Activated naive CD4-positive, alpha-beta T cell (primary cell): ENCODE measurements at regions not wholly inside any gene's neighbourhood (a gene's known extent, or its start where the extent isn't known, plus 50 kb on each side); places are given as distances from the start of the nearest gene placed in this dataset.

Source experiments
- DNase-seq, 4 experiments: peaks; one replicate each; lab custom pipeline; 2025; lab: John Stamatoyannopoulos, UW

DNA sequence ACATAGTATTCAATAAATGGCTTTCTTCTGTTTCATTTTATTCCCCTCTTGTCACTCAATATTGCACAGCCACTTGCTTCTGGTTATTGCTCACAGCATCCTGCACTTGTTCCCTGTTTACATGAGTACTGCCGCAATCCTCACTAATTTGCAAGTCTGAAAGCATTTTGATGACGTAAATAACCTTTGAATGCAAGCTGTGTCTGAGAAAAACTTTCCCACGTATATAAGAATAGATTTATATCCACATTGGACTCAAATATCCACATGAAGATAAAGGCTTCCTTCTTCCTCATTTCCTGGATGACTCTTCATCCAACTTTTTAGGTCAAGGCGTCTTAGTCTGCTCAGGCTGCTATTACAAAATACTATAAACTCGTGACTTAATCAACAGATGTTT is 88.2 kb upstream of the DAP start:
- no peak for DNase-seq

DNA sequence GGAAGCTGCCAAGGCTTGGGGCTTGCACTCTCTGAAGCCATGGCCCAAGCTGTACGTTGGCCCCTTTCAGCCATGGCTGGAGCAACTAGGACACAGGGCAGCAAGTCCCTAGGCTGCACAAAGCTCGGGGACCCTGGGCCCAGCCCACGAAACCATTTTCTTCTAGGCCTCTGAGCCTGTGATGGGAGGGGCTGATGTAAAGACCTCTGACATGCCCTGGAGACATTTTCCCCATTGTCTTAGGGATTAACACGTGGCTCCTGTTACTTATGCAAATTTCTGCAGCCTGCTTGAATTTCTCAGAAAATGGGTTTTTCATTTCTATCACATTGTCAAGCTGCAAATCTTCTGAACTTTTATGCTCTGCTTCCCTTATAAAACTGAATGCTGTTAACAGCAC is 83.0 kb upstream of the DAP start:
- no peak for DNase-seq

- DNase-seq, result no peak
Observed at GRCh38 chr5:10842823-10843222, 81.8 kb upstream of the DAP start.

- DNase-seq, result no peak
Observed at GRCh38 chr5:10839916-10840599, 79.0 kb upstream of the DAP start.

DNA sequence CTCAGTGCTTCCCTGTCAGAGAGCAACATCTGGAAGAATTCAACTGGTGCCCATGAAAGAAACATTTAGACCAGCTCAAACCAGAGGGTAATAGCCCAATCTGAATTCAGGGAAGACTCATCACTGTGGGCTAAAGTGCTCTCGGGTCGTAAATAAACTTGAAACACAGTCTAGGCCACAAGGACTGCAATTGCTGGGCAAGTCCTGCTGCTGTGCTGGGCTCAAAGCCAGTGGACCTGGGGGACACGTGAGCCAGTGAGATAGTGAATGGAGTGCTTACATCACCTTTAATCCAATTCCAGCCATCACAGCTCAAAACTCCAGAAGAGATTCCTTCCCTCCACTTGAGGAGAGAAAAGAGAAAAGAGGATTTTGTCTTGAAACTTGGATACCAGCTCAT is 78.1 kb upstream of the DAP start:
- no peak for DNase-seq

GRCh38 chr5:10838038-10838437 is 77.0 kb upstream of the DAP start:
- no peak for DNase-seq

DNA sequence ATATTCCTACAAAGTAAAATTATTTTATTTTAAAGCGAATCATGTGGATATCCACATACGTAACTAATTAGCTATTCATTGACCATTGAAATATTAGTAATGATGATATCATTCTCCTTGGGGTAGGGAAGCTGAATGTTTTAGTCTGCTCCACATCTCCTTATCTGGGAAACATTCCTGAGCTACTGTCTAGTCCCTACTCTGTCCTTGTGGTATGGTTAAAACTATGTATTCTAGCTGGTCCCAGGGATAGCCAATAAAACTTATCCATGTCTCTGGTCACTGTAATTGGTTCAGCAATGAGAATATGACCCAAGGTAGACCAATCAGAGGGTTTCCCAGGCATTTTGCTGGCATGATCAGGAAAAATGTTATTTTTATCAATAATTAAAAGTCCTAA is 76.0 kb upstream of the DAP start:
- no peak for DNase-seq

DNA sequence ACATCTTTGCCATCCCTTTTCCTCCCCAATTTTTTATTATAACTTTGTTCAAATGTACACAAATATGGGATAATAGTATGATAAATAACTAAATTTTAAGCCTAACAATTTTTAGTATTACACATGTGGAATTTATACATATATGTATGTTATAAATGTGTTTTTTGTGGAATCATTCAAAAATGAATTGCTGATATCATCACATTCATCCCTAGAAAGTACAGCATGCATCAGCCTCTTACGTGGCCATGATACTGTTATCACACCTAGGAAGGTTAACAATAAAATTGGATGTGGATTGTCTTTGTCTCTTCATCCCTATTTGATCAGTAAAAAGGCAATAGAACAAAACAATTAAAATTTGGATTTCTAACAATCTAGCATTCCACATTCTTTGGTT is 73.7 kb upstream of the DAP start:
- DNase-seq, result no peak

DNA sequence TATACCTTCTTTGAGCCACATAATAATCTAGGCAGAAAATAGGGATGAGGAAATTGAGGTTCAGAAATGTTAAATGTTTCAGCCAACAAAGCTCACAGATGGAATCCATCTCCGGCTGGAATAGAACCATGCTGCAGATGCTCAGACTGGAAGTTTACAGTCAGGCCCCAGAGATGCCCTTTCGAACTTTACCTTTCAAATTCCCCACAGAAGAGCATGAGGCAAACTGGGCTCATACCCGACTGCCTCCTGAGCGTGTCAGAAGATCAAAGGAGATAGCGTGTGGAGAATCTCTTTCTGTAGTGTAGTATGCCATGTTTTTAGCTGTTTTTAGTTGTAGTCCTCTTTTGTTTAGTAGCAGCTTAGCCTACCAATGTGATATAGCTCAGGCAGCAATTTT is 72.0 kb upstream of the DAP start:
- no peak for DNase-seq

DNA sequence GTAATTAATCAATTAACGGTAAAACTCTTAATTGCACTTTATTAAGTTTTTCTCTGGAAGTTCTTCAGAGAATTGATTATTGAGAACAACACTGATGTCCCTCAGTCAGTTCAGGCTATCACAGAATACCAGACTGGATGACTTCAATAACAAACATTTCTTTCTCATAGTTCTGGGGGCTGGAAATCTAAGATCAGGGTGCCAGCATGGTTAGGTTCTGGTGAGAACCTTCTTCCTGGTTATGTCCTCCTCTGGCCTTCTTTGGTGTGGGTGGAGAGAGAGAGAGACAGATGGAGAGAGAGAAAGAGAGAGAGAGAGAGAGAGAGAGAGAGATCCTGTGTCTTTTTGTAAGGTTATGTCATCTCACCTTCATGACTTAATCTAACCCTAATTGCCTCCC is 71.4 kb upstream of the DAP start:
- no peak for DNase-seq

DNA sequence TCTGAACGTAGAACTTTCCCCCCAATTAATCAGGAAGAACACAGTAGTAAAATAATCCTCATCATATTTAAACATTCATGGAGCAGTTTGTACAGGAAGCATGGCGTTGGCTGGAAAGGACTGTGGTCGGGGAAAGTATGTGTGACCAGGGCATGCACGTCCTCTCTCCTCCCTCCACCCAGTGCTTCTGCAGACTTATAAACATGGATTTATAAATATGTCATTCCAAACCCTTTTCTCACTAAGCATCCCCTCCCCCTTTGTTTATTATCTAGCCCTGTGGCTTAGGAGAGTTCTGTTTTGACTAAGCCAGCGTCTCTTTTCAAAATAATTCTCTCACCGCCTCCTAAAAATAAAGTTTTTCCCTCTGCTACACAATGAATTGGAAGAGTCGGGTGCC is 70.4 kb upstream of the DAP start:
- no peak for DNase-seq

- DNase-seq, result no peak
Observed at GRCh38 chr5:10828241-10828640, 67.2 kb upstream of the DAP start.

GRCh38 chr5:10827571-10827970 is 66.5 kb upstream of the DAP start:
- DNase-seq, result no peak

DNA sequence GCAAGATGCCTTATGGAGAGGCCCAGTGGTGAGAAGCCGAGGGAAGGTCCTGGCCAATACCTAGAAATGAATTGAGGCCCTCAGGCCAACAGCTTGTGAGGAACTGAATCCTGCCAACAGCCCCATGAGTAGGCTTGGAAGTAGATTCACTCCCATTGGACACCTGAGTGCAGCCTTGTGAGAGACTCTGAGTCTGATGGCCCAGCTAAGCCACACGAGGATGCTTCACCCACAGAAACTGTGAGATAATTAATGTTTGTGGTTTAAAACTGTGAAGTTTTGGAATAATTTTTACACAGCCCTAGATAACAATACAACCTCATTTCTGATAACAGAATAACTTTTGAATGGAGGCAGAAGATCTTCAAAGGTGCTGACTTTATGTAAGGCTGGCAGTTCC is 65.9 kb upstream of the DAP start:
- no peak for DNase-seq

DNA sequence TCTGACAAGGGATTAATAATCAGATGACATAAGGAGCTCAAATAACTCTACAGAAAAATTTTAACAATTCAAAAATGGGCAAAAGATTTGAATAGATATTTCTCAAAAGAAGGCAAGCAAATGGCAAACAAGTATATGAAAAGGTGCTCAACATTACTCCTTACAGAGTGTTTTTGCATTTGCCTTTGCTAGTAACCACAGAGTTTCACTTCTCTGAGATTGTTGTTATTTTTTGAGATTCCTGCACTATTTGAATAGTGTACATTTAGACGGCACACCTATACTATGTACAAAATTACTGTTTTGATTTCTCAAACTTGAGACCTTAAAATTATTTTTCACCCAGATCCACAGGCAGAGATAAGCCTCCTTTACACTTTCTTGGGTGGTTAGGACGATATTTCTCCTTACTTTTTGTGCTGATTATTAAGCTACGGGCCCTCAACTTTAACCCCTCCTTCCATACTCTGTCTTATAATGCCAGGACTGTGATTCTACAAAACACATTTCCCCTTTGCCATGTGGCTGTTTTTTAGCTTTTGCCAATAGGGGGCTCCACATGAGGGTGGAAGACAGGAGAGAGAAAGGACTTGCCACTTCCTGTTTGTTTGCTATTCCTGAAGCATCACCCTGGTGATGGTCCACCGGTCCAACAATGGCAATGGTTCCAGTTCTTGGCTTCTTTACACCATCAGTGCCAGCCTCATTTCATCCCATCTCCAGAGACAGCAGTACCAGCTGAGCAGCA is 65.0 kb upstream of the DAP start:
- no peak for DNase-seq

DNA sequence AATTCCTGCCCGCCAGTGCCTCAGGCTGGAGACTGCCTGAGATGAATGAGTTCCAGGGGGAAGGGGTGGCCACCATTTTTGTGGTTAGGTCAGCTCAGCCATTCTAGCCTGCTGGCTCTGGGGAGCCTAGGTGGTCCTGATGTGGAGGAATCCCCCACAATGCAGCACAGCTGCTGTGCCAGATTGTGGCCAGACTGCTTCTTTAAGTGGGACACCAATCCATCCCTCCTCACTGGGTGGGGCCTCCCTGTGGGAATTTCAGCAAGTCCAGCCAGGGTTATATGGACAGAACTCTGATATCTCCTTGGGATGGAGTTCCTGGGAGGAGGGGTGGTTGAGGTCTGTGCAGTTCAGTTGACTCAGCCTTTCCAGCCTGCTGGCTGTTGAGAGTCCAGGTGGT is 51.2 kb upstream of the DAP start:
- DNase-seq, result no peak
